AG09309 (cell line): ENCODE measurements at regions not wholly inside any gene's neighbourhood (a gene's known extent, or its start where the extent isn't known, plus 50 kb on each side); places are given as distances from the start of the nearest gene placed in this dataset.
"Not testable (repeated sequence)": the region's sequence is repeated elsewhere in the genome, so short reads cannot be mapped to it uniquely, and the experiment has no call there.

Experiments used
- DNase-seq: peaks from one replicate; pipeline ENCODE4 v3.0.0-alpha.2; 2010; ENCODE audit warnings: low read depth
- H3K4me3 ChIP-seq: 2 replicates; pipeline ENCODE4 v1.5.1; 2011; ENCODE audit warnings: mild to moderate bottlenecking, low read depth, low read length, moderate library complexity; ENCODE audit not compliant: control insufficient read depth
- CTCF ChIP-seq: IDR thresholded peaks from 2 replicates; pipeline ENCODE4 v1.5.1; 2011; ENCODE audit warnings: mild to moderate bottlenecking, low read depth, low read length, inconsistent platforms; ENCODE audit not compliant: insufficient read depth, control insufficient read depth; ENCODE audit errors: missing control alignments

- H3K4me3 ChIP-seq = no peak overlapping the region
- DNase-seq = no peak
- TF ChIP-seq CTCF = no peak
Measured at GRCh38 chrX:34493086-34493485, 164.0 kb downstream of the TMEM47 start.

- no peak for DNase-seq
- no peak overlapping the region for H3K4me3 ChIP-seq
- no peak for TF ChIP-seq CTCF
Measured at GRCh38 chrX:34491126-34491525, 166.0 kb downstream of the TMEM47 start.

- H3K4me3 ChIP-seq = no peak overlapping the region
- no peak for DNase-seq
- no peak for TF ChIP-seq CTCF
Measured at GRCh38 chrX:34487364-34487763, 169.7 kb downstream of the TMEM47 start.

- no peak for TF ChIP-seq CTCF
- no peak for DNase-seq
- H3K4me3 ChIP-seq = no peak overlapping the region
Measured at GRCh38 chrX:34483980-34484379, 173.1 kb downstream of the TMEM47 start.

GRCh38 chrX:34470507-34470906 is 186.6 kb downstream of the TMEM47 start:
- no peak for TF ChIP-seq CTCF
- no peak overlapping the region for H3K4me3 ChIP-seq
- no peak for DNase-seq

GRCh38 chrX:34467437-34467836 is 189.6 kb downstream of the TMEM47 start:
- no peak overlapping the region for H3K4me3 ChIP-seq
- DNase-seq = no peak
- TF ChIP-seq CTCF = no peak

GRCh38 chrX:34463220-34463619 is 193.9 kb downstream of the TMEM47 start:
- DNase-seq, H3K4me3 ChIP-seq: not testable (repeated sequence)

GRCh38 chrX:34457850-34458249 is 199.2 kb downstream of the TMEM47 start:
- DNase-seq, H3K4me3 ChIP-seq: not testable (repeated sequence)
